NCI-H226 (cell line): ENCODE measurements at regions not wholly inside any gene's neighbourhood (a gene's known extent, or its start where the extent isn't known, plus 50 kb on each side); places are given as distances from the start of the nearest gene placed in this dataset.
"Not testable (repeated sequence)": the region's sequence is repeated elsewhere in the genome, so short reads cannot be mapped to it uniquely, and the experiment has no call there.

Experiments
- DNase-seq: peaks from one replicate; pipeline ENCODE4 v3.0.0-alpha.2; 2015

DNA sequence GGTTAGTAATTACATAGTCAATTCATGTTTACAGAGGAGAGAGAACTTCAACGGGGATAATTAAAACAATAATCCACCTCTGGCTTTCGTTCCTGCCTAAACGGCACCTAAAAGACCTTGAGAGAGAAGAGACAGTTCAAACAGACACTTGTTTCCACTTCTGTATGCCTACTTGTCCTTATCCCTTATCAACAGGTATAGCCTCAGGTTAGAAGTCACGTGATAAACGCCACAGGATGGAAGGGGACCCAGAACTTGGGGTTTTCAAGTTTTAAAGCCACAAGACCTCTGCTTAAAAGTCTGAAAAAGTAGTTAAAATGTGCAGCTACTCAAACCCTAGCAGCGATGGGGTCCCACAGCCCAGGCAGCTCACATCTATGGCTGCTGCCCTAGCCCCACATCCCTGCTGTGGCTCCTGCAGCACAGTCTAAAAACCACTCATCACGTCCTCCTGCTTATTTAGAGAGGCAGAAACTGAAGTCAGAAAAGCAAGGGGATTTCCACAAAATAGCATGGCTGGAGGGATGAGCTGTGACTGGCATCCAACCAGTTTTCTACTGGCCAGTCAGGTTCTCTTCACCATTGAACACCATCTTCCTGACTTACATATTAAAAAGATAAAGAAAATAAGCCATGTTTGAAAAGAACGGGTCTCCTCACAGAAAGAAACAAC, 51.2 kb upstream of the SEC16B start:
- DNase-seq = no peak

- DNase-seq = no peak
Measured at GRCh38 chr1:178021950-178022349, 52.1 kb upstream of the SEC16B start.

GRCh38 chr1:178023181-178023618, 53.3 kb upstream of the SEC16B start:
- no peak for DNase-seq

DNA sequence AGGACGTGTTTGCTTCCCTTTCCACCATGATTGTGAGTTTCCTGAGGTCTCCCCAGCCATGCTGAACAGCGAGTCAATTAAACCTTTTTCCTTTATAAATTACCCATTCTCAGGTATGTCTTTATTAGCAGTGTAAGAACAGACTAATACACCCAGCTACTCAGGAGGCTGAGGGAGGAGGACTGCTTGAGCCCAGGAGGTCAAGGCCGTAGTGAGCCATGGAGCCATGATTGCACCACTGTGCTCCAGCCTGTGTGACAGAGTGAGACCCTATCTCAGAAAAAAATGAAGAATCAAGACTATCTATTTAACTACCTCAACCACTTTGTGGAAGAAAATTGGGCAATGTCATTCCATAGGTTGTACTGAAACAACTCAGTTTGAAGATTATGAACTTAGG, 54.6 kb upstream of the SEC16B start:
- DNase-seq = no peak

- DNase-seq = no peak
Measured at GRCh38 chr1:178025613-178026356, 55.9 kb upstream of the SEC16B start.

DNA sequence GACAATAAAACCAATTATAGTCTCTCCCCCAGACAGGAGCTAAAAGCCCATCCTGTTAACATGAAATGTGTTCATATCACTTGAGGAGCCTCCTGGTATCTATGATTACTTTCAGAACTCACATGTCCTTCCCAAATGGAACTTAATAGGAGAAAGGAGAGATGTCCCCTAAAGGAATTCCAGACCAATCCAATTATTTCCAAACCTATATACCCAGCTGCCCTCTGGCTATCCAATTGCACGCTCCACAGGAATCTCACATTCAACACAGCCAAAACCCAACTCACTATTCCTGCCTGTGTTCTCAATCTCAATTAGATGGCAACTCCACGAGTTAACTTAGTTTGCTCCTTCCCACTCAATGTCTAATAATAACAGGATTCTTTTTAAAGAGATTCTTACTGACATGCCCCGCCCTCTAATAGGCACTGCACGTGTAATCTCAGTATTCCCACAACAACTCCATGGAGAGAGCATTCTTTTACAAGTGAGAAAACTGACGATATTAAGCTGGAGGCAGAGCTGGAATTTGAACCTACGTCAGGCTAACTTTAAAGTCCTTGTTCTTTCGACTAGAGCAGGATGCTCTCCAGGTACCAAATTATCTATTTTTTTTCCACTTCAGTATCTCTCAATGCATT, 59.1 kb upstream of the SEC16B start:
- no peak for DNase-seq

DNA sequence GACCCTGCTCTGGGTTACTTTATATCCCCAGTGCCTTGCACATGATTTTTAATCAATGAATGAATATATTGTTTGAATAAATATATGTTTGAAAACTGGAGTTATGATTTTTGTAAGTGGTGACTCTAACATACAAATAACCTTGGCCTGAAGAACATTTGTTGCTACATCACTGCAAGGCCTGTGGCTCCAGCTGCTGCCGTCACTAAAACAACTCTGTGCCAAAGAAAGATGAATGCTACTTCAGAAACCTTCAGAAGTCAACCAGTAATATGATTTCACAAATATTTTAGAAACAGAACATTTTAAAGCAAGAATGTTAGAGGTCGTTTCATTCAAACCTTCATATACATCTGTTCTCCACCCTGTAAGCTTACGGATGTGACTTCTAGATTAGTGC, 60.6 kb upstream of the SEC16B start:
- no peak for DNase-seq

GRCh38 chr1:178031856-178032320, 62.0 kb upstream of the RASAL2 start:
- DNase-seq = peak; percentile 77

GRCh38 chr1:178033019-178033418, 60.9 kb upstream of the RASAL2 start:
- no peak for DNase-seq

DNA sequence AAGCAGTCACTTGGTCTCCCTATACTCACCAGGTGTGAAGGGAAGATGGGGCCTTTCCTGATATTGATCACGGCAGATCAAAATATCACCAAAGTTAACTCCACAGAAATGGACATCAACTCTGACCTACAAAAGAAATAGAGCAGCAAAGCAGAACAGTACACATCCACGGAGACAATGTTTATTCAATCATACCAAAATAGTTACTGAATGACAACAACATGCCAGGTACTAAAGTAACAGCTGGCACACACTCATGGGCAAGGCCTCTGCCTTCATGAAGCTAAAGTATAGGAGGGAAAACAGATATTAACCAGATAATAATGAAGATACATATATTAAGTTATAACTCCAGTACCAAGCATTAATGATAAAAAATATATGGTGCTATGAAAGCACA, 59.2 kb upstream of the RASAL2 start:
- no peak for DNase-seq

- no peak for DNase-seq
Measured at GRCh38 chr1:178036090-178036489, 57.8 kb upstream of the RASAL2 start.

DNA sequence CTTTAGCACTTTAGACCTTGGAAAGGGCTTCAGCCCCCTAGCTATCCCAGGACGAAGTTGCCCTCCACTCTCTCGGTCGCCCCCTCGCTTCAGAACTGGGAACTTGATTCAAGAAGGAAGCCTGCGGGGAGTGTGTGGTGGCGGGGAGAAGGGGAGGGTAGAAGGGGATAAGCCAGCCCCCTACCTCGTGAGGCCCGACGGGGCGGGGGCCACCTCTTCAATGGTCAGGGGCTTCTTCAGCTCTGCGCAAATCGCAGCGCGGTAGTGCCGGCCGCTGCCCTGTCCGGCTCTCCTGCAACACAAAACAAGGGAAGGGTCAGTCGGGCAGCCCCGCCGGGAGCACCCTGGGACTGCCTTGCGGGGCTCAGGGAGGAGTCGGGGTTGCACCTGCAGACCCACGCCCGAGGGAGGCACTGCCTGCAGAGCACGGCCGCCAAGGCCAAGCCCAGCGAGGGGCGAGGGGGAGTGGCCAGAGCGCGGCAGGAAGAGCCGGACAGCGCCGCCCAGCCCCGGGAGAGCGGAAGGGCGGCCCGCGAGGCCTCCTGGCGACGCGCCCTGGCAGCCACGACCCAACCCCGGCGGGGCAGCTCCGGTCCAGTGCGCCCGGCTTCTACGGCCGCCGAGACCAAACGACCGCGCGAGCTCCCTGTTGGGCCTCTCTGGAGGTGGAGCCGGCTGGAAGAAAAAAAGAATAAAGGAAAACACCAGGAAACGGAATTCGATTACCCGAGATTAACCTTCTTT, 56.2 kb upstream of the RASAL2 start:
- DNase-seq = peak; percentile 45

DNA sequence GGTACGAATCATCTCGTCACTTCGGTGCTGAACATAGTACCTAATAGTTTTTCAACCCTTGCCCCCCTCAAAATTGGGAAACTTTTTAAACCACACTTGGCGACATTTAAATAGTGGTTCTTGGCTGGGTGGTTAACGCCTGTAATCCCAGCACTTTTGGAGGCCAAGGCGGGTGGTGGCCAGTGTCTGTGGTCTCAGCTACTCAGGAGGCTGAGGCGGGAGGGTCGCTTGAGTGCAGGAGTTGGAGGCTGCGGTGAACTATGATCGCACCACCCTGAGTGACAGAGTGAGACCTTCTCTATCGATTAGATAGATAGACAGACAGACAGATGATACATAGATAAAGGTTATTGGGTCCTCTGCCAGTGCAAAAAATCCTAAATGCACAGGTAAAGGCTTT, 55.5 kb upstream of the RASAL2 start:
- no peak for DNase-seq

- no peak for DNase-seq
Measured at GRCh38 chr1:178039891-178040290, 54.0 kb upstream of the RASAL2 start.

DNA sequence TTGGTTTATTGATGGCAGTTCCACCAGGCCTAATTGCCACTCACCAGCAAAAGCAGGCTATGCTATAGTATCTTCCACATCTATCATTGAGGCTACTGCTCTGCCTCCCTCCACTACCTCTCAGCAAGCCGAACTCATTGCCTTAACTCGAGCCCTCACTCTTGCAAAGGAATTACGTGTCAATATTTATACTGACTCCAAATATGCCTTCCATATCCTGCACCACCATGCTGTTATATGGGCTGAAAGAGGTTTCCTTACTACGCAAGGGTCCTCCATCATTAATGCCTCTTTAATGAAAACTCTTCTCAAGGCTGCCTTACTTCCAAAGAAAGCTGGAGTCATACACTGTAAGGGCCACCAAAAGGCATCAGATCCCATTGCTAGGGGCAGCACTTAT, 50.0 kb upstream of the RASAL2 start:
- not testable (repeated sequence) for DNase-seq
